GM12878 (cell line): ENCODE measurements at regions not wholly inside any gene's neighbourhood (a gene's known extent, or its start where the extent isn't known, plus 50 kb on each side); places are given as distances from the start of the nearest gene placed in this dataset.
"Not testable (repeated sequence)": the region's sequence is repeated elsewhere in the genome, so short reads cannot be mapped to it uniquely, and the experiment has no call there.

Experiments used
- ATAC-seq: fragments of 200-7000 bp; cut with Tn5 transposase; 3 replicates; pipeline ENCODE4 v1.9.1; 2020; ENCODE audit warnings: mild to moderate bottlenecking, moderate library complexity
- BruUV-seq: library from RNA; stranded (reverse); fragments of 400-500 nt; replicated peaks from 2 replicates; lab custom pipeline; 2021; lab: Mats Ljungman, UMichigan
- CTCF ChIA-PET: fragments of 300-600 bp; sonication (Branson Sonifier 250); formaldehyde crosslinking; extraction: SDS; loops from one replicate; lab custom pipeline; 2021; ENCODE audit warnings: inconsistent platforms; lab: Yijun Ruan, JAX
- POLR2A ChIA-PET: fragments of 350-600 bp; formaldehyde crosslinking; extraction: SDS; loops from one replicate; lab custom pipeline; 2021; ENCODE audit warnings: inconsistent platforms; lab: Charles Lee
- RAD21 ChIA-PET: fragments of 300-600 bp; sonication (Branson Sonifier 250); formaldehyde crosslinking; loops from one replicate; lab custom pipeline; 2023; ENCODE audit warnings: antibody characterized with exemption; ENCODE audit not compliant: unreplicated experiment; lab: Charles Lee
- SMC1A ChIA-PET: fragments of 300-600 bp; sonication (Branson Sonifier 250); formaldehyde crosslinking; loops from one replicate; lab custom pipeline; 2023; ENCODE audit not compliant: unreplicated experiment, uncharacterized antibody; lab: Charles Lee
- DNase-seq: peaks from one replicate; pipeline ENCODE4 v3.0.0-alpha.2; 2011; ENCODE audit warnings: low read depth, low spot score
- FAIRE-seq: peaks from 3 replicates; lab custom pipeline; 2011; peaks lifted over from hg19 to GRCh38; lab: Jason Lieb, UNC
- H2AFZ ChIP-seq: 2 replicates; pipeline ENCODE4 v1.6.0; 2011; ENCODE audit warnings: low read depth, low read length, control low read depth; ENCODE audit not compliant: control insufficient read depth
- H3K27ac ChIP-seq: 2 replicates; pipeline ENCODE4 v1.5.1; 2011; ENCODE audit warnings: control low read depth; ENCODE audit not compliant: control insufficient read depth, insufficient read depth
- H3K27me3 ChIP-seq, 2 experiments: replicated peaks in 1 of 2; 2 replicates each; pipeline versions ENCODE4 v1.6.0 to v1.6.1; 2011; ENCODE audit warnings: low read length in 1 of 2; ENCODE audit not compliant: control insufficient read depth in 2 of 2, insufficient read depth in 2 of 2
- H3K36me3 ChIP-seq, 2 experiments: 2 replicates each; pipeline ENCODE4 v1.5.1; 2011; ENCODE audit warnings: low read length in 1 of 2; ENCODE audit not compliant: control insufficient read depth in 2 of 2, insufficient read depth in 2 of 2
- H3K4me1 ChIP-seq: 2 replicates; pipeline ENCODE4 v1.6.1; 2011; ENCODE audit warnings: mild to moderate bottlenecking, low read length, moderate library complexity, mixed read lengths; ENCODE audit not compliant: control insufficient read depth, insufficient read depth
- H3K4me2 ChIP-seq: 2 replicates; pipeline ENCODE4 v1.6.0; 2011; ENCODE audit warnings: control low read depth; ENCODE audit not compliant: control insufficient read depth, insufficient read depth
- H3K4me3 ChIP-seq: fragments of 200-600 bp; sonication (generic); 2 replicates; pipeline ENCODE4 v1.5.1; 2016
- H3K79me2 ChIP-seq: 2 replicates; pipeline ENCODE4 v1.6.0; 2011; ENCODE audit warnings: low read length; ENCODE audit not compliant: control insufficient read depth, insufficient read depth
- H3K9ac ChIP-seq: 2 replicates; pipeline ENCODE4 v1.8.0; 2011; ENCODE audit warnings: low read length, control low read depth, mixed read lengths; ENCODE audit not compliant: control insufficient read depth, insufficient read depth
- H3K9me3 ChIP-seq: replicated peaks from 3 replicates; pipeline ENCODE4 v1.5.1; 2011; ENCODE audit warnings: mild to moderate bottlenecking, low read length; ENCODE audit not compliant: control insufficient read depth, insufficient read depth
- H4K20me1 ChIP-seq: 2 replicates; pipeline ENCODE4 v1.6.0; 2011; ENCODE audit not compliant: control insufficient read depth, insufficient read depth
- CREM ChIP-seq: IDR thresholded peaks from 2 replicates; pipeline ENCODE4 v1.6.1; 2014; ENCODE audit warnings: antibody characterized with exemption, low read depth
- DPF2 ChIP-seq: fragments of 450-650 bp; IDR thresholded peaks from 2 replicates; pipeline ENCODE4 v1.6.1; 2017; ENCODE audit warnings: mild to moderate bottlenecking
- E2F4 ChIP-seq: IDR thresholded peaks from 2 replicates; pipeline ENCODE4 v1.6.1; 2012; ENCODE audit warnings: low read depth, low read length, improper control_type of control experiment
- NR2F1 ChIP-seq: fragments of 450-650 bp; conservative IDR thresholded peaks from 2 replicates; pipeline ENCODE4 v1.6.1; 2017; ENCODE audit warnings: mild to moderate bottlenecking
- PKNOX1 ChIP-seq: fragments of 450-650 bp; IDR thresholded peaks from 2 replicates; pipeline ENCODE4 v1.6.1; 2016; ENCODE audit warnings: mild to moderate bottlenecking
- PRDM15 ChIP-seq: fragments of 450-650 bp; formaldehyde crosslinking; IDR thresholded peaks from 2 replicates; pipeline ENCODE4 v1.4.0; 2020; ENCODE audit warnings: mild to moderate bottlenecking, moderate library complexity
- TAF1 ChIP-seq: IDR thresholded peaks from 2 replicates; pipeline ENCODE4 v1.6.1; 2011; ENCODE audit warnings: mild to moderate bottlenecking, low read depth, low read length, borderline replicate concordance
- YY1 ChIP-seq: IDR thresholded peaks from 2 replicates; pipeline ENCODE4 v1.6.1; 2011; ENCODE audit warnings: low read depth, mild to moderate bottlenecking, low read length
- WGBS: methylation state at CpG from one replicate; pipeline ENCODE4 v1.1.6; 2016; ENCODE audit warnings: low lambda C conversion rate; ENCODE audit not compliant: insufficient replicate concordance, insufficient coverage; ENCODE audit errors: missing lambda C conversion rate; 5-methylcytosine and 5-hydroxymethylcytosine counted together
- in situ Hi-C: fragments of 300-500 bp; cut with MboI; formaldehyde crosslinking; loops from 9 replicates; pipeline ENCODE4 v1.14.3; 2018; ENCODE audit warnings: mixed read lengths
- intact Hi-C: fragments of 100-400 bp; cut with micrococcal nuclease; formaldehyde crosslinking; loops from one replicate; pipeline ENCODE4 v1.14.2; 2022; ENCODE audit not compliant: unreplicated experiment

- TF ChIP-seq E2F4 (no peak), DPF2 (no peak), NR2F1 (no peak), CREM (no peak)
Measured at GRCh38 chr4:114046331-114046730, 66.9 kb upstream of the ARSJ start (continued).

- CTCF ChIA-PET = interaction anchor here (0.8 kb wide), 1 partner anchor 9 kb away, joined by 3 read pairs; no protein-coding TSS in a partner anchor
- H3K4me1 ChIP-seq, H3K4me2 ChIP-seq, DNase-seq, H3K27me3 ChIP-seq, H3K9me3 ChIP-seq, FAIRE-seq, H4K20me1 ChIP-seq, BruUV-seq, POLR2A ChIA-PET, ATAC-seq, H3K27ac ChIP-seq, in situ Hi-C loops, RAD21 ChIA-PET, SMC1A ChIA-PET, intact Hi-C loops, H3K9ac ChIP-seq, H2AFZ ChIP-seq, H3K36me3 ChIP-seq, H3K79me2 ChIP-seq, H3K4me3 ChIP-seq: not testable (repeated sequence)
- WGBS = 0% methylated on average over 3 of the region's 3 CpGs
Measured at GRCh38 chr4:114048154-114048553, 68.7 kb upstream of the ARSJ start.

- in situ Hi-C loops = no loop called here
- Histone ChIP-seq H3K27ac (no peak overlapping the region), H3K36me3 (no peaks in the 10 kb centered on the region), H3K79me2 (no peaks in the 10 kb centered on the region), H3K9me3 (no peaks in the 10 kb centered on the region; the same call in 2 of the 3 replicates), H3K27me3 (no peaks in the 10 kb centered on the region), H2AFZ (no peak overlapping the region)
- ChIA-PET CTCF (no interaction called here), SMC1A (no interaction called here), POLR2A (no interaction called here)
- no peak for FAIRE-seq
- TF ChIP-seq PRDM15 (CRISPR knock-in tag) = no peak
- TF ChIP-seq PKNOX1 = no peak
- no peak for TF ChIP-seq TAF1
- TF ChIP-seq YY1 = no peak
- TF ChIP-seq, all 136 proteins: peak for 0
- no TSS peak for BruUV-seq
- Histone ChIP-seq H3K9ac (no peak overlapping the region), H3K4me2 (no peak overlapping the region), H3K4me1 (no peaks in the 10 kb centered on the region), H4K20me1 (no peaks in the 10 kb centered on the region), H3K4me3 (no peak overlapping the region)
- RAD21 ChIA-PET = no interaction called here
- 43% methylated on average over 4 of the region's 4 CpGs for WGBS
- DNase-seq (no peak), ATAC-seq (no peak)
- intact Hi-C loops = no loop called here
Measured at GRCh38 chr4:114052227-114052626, 72.8 kb upstream of the ARSJ start.
